Stimulated activated CD4-positive, alpha-beta T cell treated with anti-CD3 and anti-CD28 coated beads, TNF-alpha, amount 100 ng/mL, for 48 hours (primary cell): ENCODE measurements at regions not wholly inside any gene's neighbourhood (a gene's known extent, or its start where the extent isn't known, plus 50 kb on each side); places are given as distances from the start of the nearest gene placed in this dataset.
"Not testable (repeated sequence)": the region's sequence is repeated elsewhere in the genome, so short reads cannot be mapped to it uniquely, and the experiment has no call there.

ENCODE experiments used
- DNase-seq, 3 donors: peaks; one replicate each; pipeline ENCODE4 v3.0.0-alpha.2; 2020; ENCODE audit warnings: low read depth in 3 of 3

GRCh38 chr7:68082066-68082960 is 1085.7 kb downstream of the TYW1 start:
- not testable (repeated sequence) for DNase-seq

GRCh38 chr7:68082961-68083657 is 1086.5 kb downstream of the TYW1 start:
- not testable (repeated sequence) for DNase-seq

GRCh38 chr7:68087401-68087800 is 1090.8 kb downstream of the TYW1 start:
- no peak for DNase-seq

GRCh38 chr7:68088879-68089278 is 1092.2 kb downstream of the TYW1 start:
- no peak for DNase-seq

- DNase-seq, result not testable (repeated sequence)
These were observed 1093.6 kb downstream of the TYW1 start for GRCh38 chr7:68090256-68090655.

- no peak for DNase-seq
These were observed 1106.7 kb downstream of the TYW1 start for GRCh38 chr7:68103319-68103718.

GRCh38 chr7:68107261-68107660 is 1110.6 kb downstream of the TYW1 start:
- no peak for DNase-seq

- no peak for DNase-seq
These were observed 1111.3 kb downstream of the TYW1 start for GRCh38 chr7:68107968-68108367.

GRCh38 chr7:68109299-68109698 is 1112.7 kb downstream of the TYW1 start:
- no peak for DNase-seq

GRCh38 chr7:68119411-68119810 is 1122.8 kb downstream of the TYW1 start:
- DNase-seq, result no peak

GRCh38 chr7:68121056-68121455 is 1124.4 kb downstream of the TYW1 start:
- DNase-seq, result no peak

- no peak for DNase-seq
These were observed 1125.0 kb downstream of the TYW1 start for GRCh38 chr7:68121655-68122054.

- no peak for DNase-seq
These were observed 1126.2 kb downstream of the TYW1 start for GRCh38 chr7:68122801-68123200.

GRCh38 chr7:68125168-68125567 is 1128.5 kb downstream of the TYW1 start:
- no peak for DNase-seq

- no peak for DNase-seq
These were observed 1136.4 kb downstream of the TYW1 start for GRCh38 chr7:68133045-68133444.

- DNase-seq, result no peak
These were observed 1146.7 kb downstream of the TYW1 start for GRCh38 chr7:68143345-68143744.

- DNase-seq, result no peak
These were observed 1150.3 kb downstream of the TYW1 start for GRCh38 chr7:68146983-68147382.

GRCh38 chr7:68147614-68148238 is 1151.1 kb downstream of the TYW1 start:
- DNase-seq, result no peak

- no peak for DNase-seq
These were observed 1151.8 kb downstream of the TYW1 start for GRCh38 chr7:68148440-68148839.

- no peak for DNase-seq
These were observed 1155.6 kb downstream of the TYW1 start for GRCh38 chr7:68152205-68152604.

- no peak for DNase-seq
These were observed 1159.0 kb downstream of the TYW1 start for GRCh38 chr7:68155676-68156075.

- DNase-seq, result no peak
These were observed 1162.2 kb downstream of the TYW1 start for GRCh38 chr7:68158686-68159295.
